Heart left ventricle (tissue), 16 donors: ENCODE measurements at regions not wholly inside any gene's neighbourhood (a gene's known extent, or its start where the extent isn't known, plus 50 kb on each side); places are given as distances from the start of the nearest gene placed in this dataset.
"Not testable (repeated sequence)": the region's sequence is repeated elsewhere in the genome, so short reads cannot be mapped to it uniquely, and the experiment has no call there.

Experiments
- ATAC-seq, 4 donors: fragments of 200-7000 bp; cut with Tn5 transposase; one replicate each; pipeline ENCODE4 v1.9.1; 2020 to 2022; ENCODE audit warnings: moderate library complexity in 4 of 4, mild to moderate bottlenecking in 3 of 4, moderate number of reproducible peaks in 1 of 4
- DNase-seq, 5 donors: peaks; one replicate each; pipeline ENCODE4 v3.0.0-alpha.2; 2020
- H3K27ac ChIP-seq, 12 donors: fragments of 200-600 bp; sonication (generic) in 4 of 12; one replicate each; pipeline versions ENCODE4 v1.5.0 to v1.8.0; 2016 to 2022; ENCODE audit warnings: mild to moderate bottlenecking in 2 of 12
- H3K27me3 ChIP-seq, 9 donors: fragments of 200-600 bp; sonication (generic) in 2 of 9; one replicate each; pipeline versions ENCODE4 v1.5.1 to v1.8.0; 2016 to 2022; ENCODE audit warnings: mild to moderate bottlenecking in 3 of 9
- H3K36me3 ChIP-seq, 9 donors: fragments of 200-600 bp; sonication (generic) in 2 of 9; one replicate each; pipeline versions ENCODE4 v1.5.0 to v1.8.0; 2018 to 2022; ENCODE audit warnings: mild to moderate bottlenecking in 2 of 9
- H3K4me1 ChIP-seq, 12 donors: fragments of 200-600 bp; sonication (generic) in 4 of 12; one replicate each; pipeline versions ENCODE4 v1.5.0 to v1.8.0; 2016 to 2022; ENCODE audit warnings: mild to moderate bottlenecking in 3 of 12
- H3K4me3 ChIP-seq, 12 donors: fragments of 200-600 bp; sonication (generic) in 4 of 12; one replicate each; pipeline versions ENCODE4 v1.5.0 to v1.8.0; 2017 to 2022; ENCODE audit warnings: mild to moderate bottlenecking in 9 of 12, moderate library complexity in 4 of 12
- H3K9me3 ChIP-seq, 12 donors: fragments of 200-600 bp; sonication (generic) in 4 of 12; one replicate each; pipeline versions ENCODE4 v1.5.0 to v1.8.0; 2016 to 2022; ENCODE audit warnings: mild to moderate bottlenecking in 1 of 12
- WGBS, 4 donors: extraction: QIAGEN DNeasy Blood & Tissue Kit in 2 of 4; methylation state at CpG; one replicate each; pipeline versions ENCODE4 v1.1.5 to v1.1.7; 2013 to 2018; 5-methylcytosine and 5-hydroxymethylcytosine counted together
- intact Hi-C, 10 donors: fragments of 100-400 bp; cut with DNase I; formaldehyde crosslinking; loops; one replicate each; pipeline versions ENCODE4 v1.11.1 to v1.14.2; 2022
- donor health status: ischemic (EF 13 %, LVEDD 7.1; RV severe dilation, severe dysfunction).
- donor health status: healthy with polysubstance abuse.
- donor health status: DM: no; HTN: yes; CAD: no.
- donor health status: DM: no; HTN: no; CAD: no.
- donor health status: ischemic (EF 25% LVEDD 6.9; RV normal size, moderate dysfunction).
- donor health status: ischemic (EF 25% LVEDD 5.7; RV mildly dilated, moderate dysfunction).
- donor health status: healthy.
- donor health status: DM: yes; HTN: yes; CAD: no.
- donor health status: ischemic (EF 35%, LVEDD 5.7; RV mildly dilated, moderate dysfunction).
- donor health status: nonischemic (EF 11% LVEDD 7.7; RV severe dilation, severe dysfunction).
- donor health status: DM: yes; HTN: yes; CAD: no.
- donor health status: PGD.
- donor health status: ischemic (EF 29% LVEDD 5.4; RV normal size, mild dysfunction).
- donor health status: nonischemic (EF 23%, LVEDD 6.1; RV moderate dilation, normal function).

DNA sequence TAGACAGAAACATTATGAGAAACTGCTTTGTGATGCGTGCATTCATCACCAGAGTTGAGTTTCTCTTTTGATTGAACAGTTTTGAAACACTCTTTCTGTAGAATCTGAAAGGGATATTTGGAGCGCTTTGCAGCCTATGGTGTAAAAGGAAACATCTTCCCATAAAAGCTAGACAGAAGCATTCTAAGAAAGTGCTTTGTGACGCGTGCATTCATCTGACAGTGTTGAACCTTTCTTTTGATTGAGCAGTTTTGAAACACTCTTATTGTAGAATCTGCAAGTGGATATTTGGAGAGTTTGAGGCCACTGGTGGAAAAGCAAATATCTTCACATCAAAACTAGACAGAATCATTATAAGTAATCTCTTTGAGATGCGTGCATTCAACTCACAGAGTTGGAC, 3131.6 kb downstream of the TUBA3C start:
- H3K27ac ChIP-seq, H3K9me3 ChIP-seq, intact Hi-C loops, H3K4me3 ChIP-seq, H3K27me3 ChIP-seq, H3K4me1 ChIP-seq, ATAC-seq, H3K36me3 ChIP-seq: not testable (repeated sequence)
- peak in 1 of 5 donors; percentile 7 for DNase-seq
- 55 to 90% (median 72%) methylated on average over 2 to 3 of the region's 5 CpGs; no CpG with 5 or more reads in 1 of the 4 donors for WGBS, 4 donors

DNA sequence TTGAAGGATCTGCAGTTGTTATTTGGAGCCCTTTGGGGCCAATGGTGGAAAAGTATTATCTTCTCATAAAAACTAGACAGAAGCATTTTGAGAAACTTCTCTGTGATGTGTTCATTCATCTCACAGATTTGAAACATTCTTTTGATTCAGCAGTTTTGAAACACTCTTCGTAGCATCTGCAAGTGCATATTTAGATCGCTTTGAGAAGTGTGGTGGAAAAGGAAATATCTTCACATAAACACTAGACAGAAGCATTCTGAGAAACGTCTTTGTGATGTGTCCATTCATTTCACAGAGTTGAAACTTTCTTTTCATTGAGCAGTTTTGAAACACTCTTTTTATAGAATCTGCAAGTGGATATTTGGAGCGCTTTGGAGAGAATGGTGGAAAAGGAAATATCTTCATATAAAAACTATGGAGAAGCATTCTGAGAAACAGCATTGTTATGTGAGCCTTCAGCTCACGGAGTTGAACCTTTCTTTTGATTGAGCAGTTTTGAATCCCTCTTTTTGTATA, 3164.1 kb downstream of the TUBA3C start:
- H3K9me3 ChIP-seq = peaks cover 0 to 67% (median 26%) of the 10 kb centered on the region in 12 donors
- H3K27me3 ChIP-seq, DNase-seq, ATAC-seq, H3K36me3 ChIP-seq, H3K4me1 ChIP-seq, intact Hi-C loops, H3K27ac ChIP-seq, H3K4me3 ChIP-seq: not testable (repeated sequence)
- WGBS, 4 donors = 34 to 46% (median 41%) methylated on average over 5 of the region's 5 CpGs

DNA sequence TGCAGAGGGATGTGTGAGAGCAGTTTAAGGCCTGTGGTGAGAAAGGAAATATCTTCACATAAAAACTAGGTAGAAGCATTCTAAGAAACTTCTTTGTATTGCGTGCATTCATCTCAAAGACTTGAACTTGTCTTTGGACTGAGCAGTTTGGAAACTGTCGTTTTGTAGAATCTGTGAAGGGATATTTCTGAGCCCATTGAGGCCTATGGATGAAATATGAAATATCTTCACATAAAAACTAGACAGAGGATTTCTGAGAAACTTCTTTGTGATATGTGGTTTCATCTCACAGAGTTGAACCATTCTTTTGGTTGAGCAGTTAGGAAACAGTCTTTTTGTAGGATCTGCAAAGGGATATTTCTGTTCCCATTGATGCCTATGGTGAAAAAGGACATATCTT, 3173.4 kb downstream of the TUBA3C start:
- H3K27ac ChIP-seq, H3K36me3 ChIP-seq, intact Hi-C loops, DNase-seq, H3K4me3 ChIP-seq, ATAC-seq, H3K27me3 ChIP-seq, H3K4me1 ChIP-seq: not testable (repeated sequence)
- H3K9me3 ChIP-seq = peaks cover 9 to 58% (median 28%) of the 10 kb centered on the region in 12 donors
- WGBS, 4 donors = 18 to 26% (median 21%) methylated on average over 2 of the region's 2 CpGs
